ENCODE measurements at regions not wholly inside any gene's neighbourhood (a gene's known extent, or its start where the extent isn't known, plus 50 kb on each side); places are given as distances from the start of the nearest gene placed in this dataset.

- Histone ChIP-seq H3K27me3 (no peaks in the 10 kb centered on the region), H3K4me3 (no peak overlapping the region), H3K9me3 (no peaks in the 10 kb centered on the region), H3K27ac (no peak overlapping the region), H3K4me1 (no peaks in the 10 kb centered on the region), H3K36me3 (no peaks in the 10 kb centered on the region)
- DNase-seq = no peak
- TF ChIP-seq CTCF (IDR thresholded peaks at IDR 0.05) (no peak), POLR2A (IDR thresholded peaks at IDR 0.05) (no peak)
Measured at GRCh38 chr12:78795934-78796445, 68.6 kb upstream of the SYT1 start.

- TF ChIP-seq POLR2A (IDR thresholded peaks at IDR 0.05) (no peak), CTCF (IDR thresholded peaks at IDR 0.05) (no peak)
- Histone ChIP-seq H3K4me1 (no peaks in the 10 kb centered on the region), H3K4me3 (no peak overlapping the region), H3K9me3 (no peaks in the 10 kb centered on the region), H3K27me3 (no peaks in the 10 kb centered on the region), H3K36me3 (no peaks in the 10 kb centered on the region), H3K27ac (no peak overlapping the region)
- no peak for DNase-seq
Measured at GRCh38 chr12:78797196-78797931, 67.2 kb upstream of the SYT1 start.

- no peak for DNase-seq
- H3K4me1 ChIP-seq = no peaks in the 10 kb centered on the region
- H3K4me3 ChIP-seq = no peak overlapping the region
- H3K9me3 ChIP-seq = no peaks in the 10 kb centered on the region
- H3K36me3 ChIP-seq = no peaks in the 10 kb centered on the region
- no peaks in the 10 kb centered on the region for H3K27me3 ChIP-seq
- no peak overlapping the region for H3K27ac ChIP-seq
- no peak for TF ChIP-seq POLR2A (IDR thresholded peaks at IDR 0.05)
Measured at GRCh38 chr12:78799649-78800048, 64.9 kb upstream of the SYT1 start.

GRCh38 chr12:78802593-78802992 is 62.0 kb upstream of the SYT1 start:
- H3K36me3 ChIP-seq = no peaks in the 10 kb centered on the region
- DNase-seq = no peak
- no peak for TF ChIP-seq POLR2A (IDR thresholded peaks at IDR 0.05)
- TF ChIP-seq CTCF (IDR thresholded peaks at IDR 0.05) = no peak
- H3K4me3 ChIP-seq = no peak overlapping the region
- no peak overlapping the region for H3K27ac ChIP-seq
- no peaks in the 10 kb centered on the region for H3K9me3 ChIP-seq
- H3K27me3 ChIP-seq = no peaks in the 10 kb centered on the region
- H3K4me1 ChIP-seq = no peaks in the 10 kb centered on the region

- TF ChIP-seq POLR2A (IDR thresholded peaks at IDR 0.05) = no peak
- no peak for TF ChIP-seq CTCF (IDR thresholded peaks at IDR 0.05)
- H3K4me1 ChIP-seq = no peaks in the 10 kb centered on the region
- H3K27ac ChIP-seq = no peak overlapping the region
- DNase-seq = no peak
- H3K4me3 ChIP-seq = no peak overlapping the region
- no peaks in the 10 kb centered on the region for H3K27me3 ChIP-seq
- no peaks in the 10 kb centered on the region for H3K9me3 ChIP-seq
- no peaks in the 10 kb centered on the region for H3K36me3 ChIP-seq
Measured at GRCh38 chr12:78804262-78804661, 60.3 kb upstream of the SYT1 start.
